ENCODE measurements at regions not wholly inside any gene's neighbourhood (a gene's known extent, or its start where the extent isn't known, plus 50 kb on each side); places are given as distances from the start of the nearest gene placed in this dataset.

- DNase-seq: no peak
Measured at GRCh38 chr1:115412733-115413132, 74.7 kb upstream of the NGF start.

GRCh38 chr1:115412286-115412685 is 74.2 kb upstream of the NGF start:
- DNase-seq: no peak

GRCh38 chr1:115411371-115412063 is 73.5 kb upstream of the NGF start:
- peak; percentile 51 for DNase-seq

GRCh38 chr1:115409094-115410015 is 71.3 kb upstream of the NGF start:
- peak; percentile 53 for DNase-seq

- DNase-seq: no peak
Measured at GRCh38 chr1:115408533-115408932, 70.5 kb upstream of the NGF start.

- DNase-seq: no peak
Measured at GRCh38 chr1:115404911-115405310, 66.9 kb upstream of the NGF start.

GRCh38 chr1:115402753-115403184 is 64.7 kb upstream of the NGF start:
- DNase-seq: no peak

GRCh38 chr1:115401676-115402075 is 63.6 kb upstream of the NGF start:
- no peak for DNase-seq

- DNase-seq: no peak
Measured at GRCh38 chr1:115400891-115401290, 62.8 kb upstream of the NGF start.

- no peak for DNase-seq
Measured at GRCh38 chr1:115400426-115400825, 62.4 kb upstream of the NGF start.

GRCh38 chr1:115398745-115399144 is 60.7 kb upstream of the NGF start:
- DNase-seq: no peak

All from fibroblast of skin of right quadriceps (primary cell).